Liver (tissue), 7 donors: ENCODE measurements at regions not wholly inside any gene's neighbourhood (a gene's known extent, or its start where the extent isn't known, plus 50 kb on each side); places are given as distances from the start of the nearest gene placed in this dataset.

ENCODE experiments used
- DNase-seq: peaks from one replicate; pipeline ENCODE4 v3.0.0-alpha.2; 2017; ENCODE audit warnings: low spot score
- H3K27ac ChIP-seq, 2 donors: one replicate each; pipeline ENCODE4 v1.7.0; 2013; ENCODE audit warnings: inconsistent platforms in 2 of 2, low read length in 2 of 2, control low read depth in 1 of 2, low read depth in 1 of 2, mild to moderate bottlenecking in 1 of 2
- H3K27me3 ChIP-seq, 4 donors: one replicate each; pipeline versions ENCODE4 v1.6.1 to v1.7.0; 2013; ENCODE audit warnings: low read length in 3 of 4, inconsistent platforms in 1 of 4, mild to moderate bottlenecking in 1 of 4, moderate library complexity in 1 of 4; ENCODE audit not compliant: control insufficient read depth in 4 of 4, insufficient read depth in 4 of 4
- H3K36me3 ChIP-seq, 4 donors: one replicate each; pipeline versions ENCODE4 v1.6.1 to v1.7.0; 2013; ENCODE audit warnings: low read length in 3 of 4, mild to moderate bottlenecking in 3 of 4, low read depth in 1 of 4, moderate library complexity in 1 of 4; ENCODE audit not compliant: control insufficient read depth in 4 of 4, insufficient read depth in 3 of 4
- H3K4me1 ChIP-seq, 4 donors: one replicate each; pipeline versions ENCODE4 v1.6.1 to v1.7.0; 2013; ENCODE audit warnings: low read length in 3 of 4, mild to moderate bottlenecking in 3 of 4, moderate library complexity in 1 of 4; ENCODE audit not compliant: control insufficient read depth in 4 of 4, insufficient read depth in 4 of 4
- H3K4me3 ChIP-seq, 3 donors: one replicate each; pipeline versions ENCODE4 v1.6.1 to v1.7.0; 2013; ENCODE audit warnings: low read length in 3 of 3, control low read depth in 1 of 3, low read depth in 1 of 3, mild to moderate bottlenecking in 1 of 3
- H3K9ac ChIP-seq, 2 donors: one replicate each; pipeline ENCODE4 v1.7.0; 2013; ENCODE audit warnings: low read length in 2 of 2, mild to moderate bottlenecking in 2 of 2, moderate library complexity in 2 of 2, control low read depth in 1 of 2, low read depth in 1 of 2
- H3K9me3 ChIP-seq, 4 donors: one replicate each; pipeline versions ENCODE4 v1.6.1 to v1.7.0; 2013; ENCODE audit warnings: low read length in 3 of 4; ENCODE audit not compliant: control insufficient read depth in 4 of 4
- ATF3 ChIP-seq: IDR thresholded peaks from 2 replicates; pipeline ENCODE4 v1.6.1; 2016; ENCODE audit warnings: antibody characterized with exemption
- EGR1 ChIP-seq, 2 donors: IDR thresholded peaks; 2 replicates each; pipeline ENCODE4 v1.6.1; 2016 to 2018; ENCODE audit warnings: antibody characterized with exemption in 2 of 2, low read depth in 2 of 2
- FOXA1 ChIP-seq: IDR thresholded peaks from 2 replicates; pipeline ENCODE4 v1.6.1; 2016; ENCODE audit warnings: antibody characterized with exemption
- FOXA2 ChIP-seq: IDR thresholded peaks from 2 replicates; pipeline ENCODE4 v1.6.1; 2016; ENCODE audit warnings: antibody characterized with exemption
- GABPA ChIP-seq, 2 donors: IDR thresholded peaks in 1 of 2; conservative IDR thresholded peaks in 1 of 2; 2 replicates each; pipeline ENCODE4 v1.6.1; 2016; ENCODE audit warnings: antibody characterized with exemption in 2 of 2, mild to moderate bottlenecking in 1 of 2, moderate library complexity in 1 of 2
- HNF4A ChIP-seq, 2 donors: conservative IDR thresholded peaks; 2 replicates each; pipeline ENCODE4 v1.6.1; 2016; ENCODE audit warnings: antibody characterized with exemption in 2 of 2, mild to moderate bottlenecking in 2 of 2
- HNF4G ChIP-seq: IDR thresholded peaks from 2 replicates; pipeline ENCODE4 v1.6.1; 2016; ENCODE audit warnings: antibody characterized with exemption
- MAX ChIP-seq: IDR thresholded peaks from 2 replicates; pipeline ENCODE4 v1.6.1; 2016; ENCODE audit warnings: antibody characterized with exemption
- NR2F2 ChIP-seq: IDR thresholded peaks from 2 replicates; pipeline ENCODE4 v1.6.1; 2016; ENCODE audit warnings: antibody characterized with exemption
- RAD21 ChIP-seq, 2 donors: IDR thresholded peaks; 2 replicates each; pipeline ENCODE4 v1.6.1; 2016; ENCODE audit warnings: antibody characterized with exemption in 2 of 2, mild to moderate bottlenecking in 2 of 2
- REST ChIP-seq: IDR thresholded peaks from 2 replicates; pipeline ENCODE4 v1.6.1; 2016; ENCODE audit warnings: antibody characterized with exemption, mild to moderate bottlenecking
- SP1 ChIP-seq: IDR thresholded peaks from 2 replicates; pipeline ENCODE4 v1.6.1; 2018; ENCODE audit warnings: antibody characterized with exemption, mild to moderate bottlenecking
- TAF1 ChIP-seq: conservative IDR thresholded peaks from 2 replicates; pipeline ENCODE4 v1.6.1; 2016; ENCODE audit warnings: antibody characterized with exemption, mild to moderate bottlenecking
- ZBTB33 ChIP-seq: IDR thresholded peaks from 2 replicates; pipeline ENCODE4 v1.6.1; 2016; ENCODE audit warnings: antibody characterized with exemption
- WGBS: extraction: QIAGEN DNeasy Blood & Tissue Kit; methylation state at CpG from one replicate; pipeline ENCODE4 v1.1.7; 2013; 5-methylcytosine and 5-hydroxymethylcytosine counted together
- donor health status: healthy.
- donor health status: healthy.
- donor health status: healthy.
- donor health status: healthy.

GRCh38 chr1:172954476-172955150 lies 96.1 kb downstream of the TNFSF18 start:
- WGBS: 96% methylated on average over 6 of the region's 6 CpGs
- no peak overlapping the region for H3K27ac ChIP-seq

GRCh38 chr1:172955161-172955815 lies 95.5 kb downstream of the TNFSF18 start:
- no peak for TF ChIP-seq HNF4A (conservative IDR thresholded peaks at IDR 0.05)
- TF ChIP-seq FOXA2: no peak
- no peak for TF ChIP-seq SP1
- no peak for TF ChIP-seq TAF1
- TF ChIP-seq ZBTB33: no peak
- TF ChIP-seq EGR1 (IDR thresholded peaks at IDR 0.05; ENCODE audit: low read depth in 2 of 2): no peak
- TF ChIP-seq GABPA (IDR thresholded peaks at IDR 0.05 in 1 of 2, conservative IDR thresholded peaks at IDR 0.05 in 1 of 2): no peak
- TF ChIP-seq FOXA1: no peak
- TF ChIP-seq RAD21 (IDR thresholded peaks at IDR 0.05): no peak
- no peak for TF ChIP-seq HNF4G
- no peak for TF ChIP-seq REST
- TF ChIP-seq ATF3: no peak
- no peak for TF ChIP-seq NR2F2
- TF ChIP-seq MAX: no peak
- H3K4me1 ChIP-seq: peaks cover 0 to 5% (median under 1%) of the 10 kb centered on the region in 4 donors
- H3K36me3 ChIP-seq: no peaks in the 10 kb centered on the region
- no peak overlapping the region for H3K27ac ChIP-seq
- no peaks in the 10 kb centered on the region for H3K9me3 ChIP-seq
- WGBS: 96% methylated on average over 5 of the region's 5 CpGs
- H3K27me3 ChIP-seq: no peaks in the 10 kb centered on the region
- DNase-seq: no peak
- no peak overlapping the region for H3K4me3 ChIP-seq
- H3K9ac ChIP-seq: no peak overlapping the region

More at GRCh38 chr1:172954476-172955150, 96.1 kb downstream of the TNFSF18 start:
- Histone ChIP-seq H3K9ac (no peak overlapping the region), H3K27me3 (no peaks in the 10 kb centered on the region), H3K9me3 (no peaks in the 10 kb centered on the region), H3K36me3 (no peaks in the 10 kb centered on the region), H3K4me3 (no peak overlapping the region), H3K4me1 (peaks cover 0 to 4% (median 0%) of the 10 kb centered on the region in 4 donors)
- TF ChIP-seq ATF3 (no peak), RAD21 (IDR thresholded peaks at IDR 0.05) (no peak), REST (no peak)
- DNase-seq: no peak
